Hepatocyte (in vitro differentiated cells): ENCODE measurements at regions not wholly inside any gene's neighbourhood (a gene's known extent, or its start where the extent isn't known, plus 50 kb on each side); places are given as distances from the start of the nearest gene placed in this dataset.

Experiments used
- DNase-seq: peaks from one replicate; pipeline ENCODE4 v3.0.0-alpha.2; 2016; ENCODE audit warnings: low spot score
- H2AFZ ChIP-seq: fragments of 200-600 bp; sonication (generic); 2 replicates; pipeline ENCODE4 v1.6.0; 2016; ENCODE audit warnings: antibody characterized with exemption, mild to moderate bottlenecking
- H3K27ac ChIP-seq: fragments of 200-600 bp; sonication (generic); 2 replicates; pipeline ENCODE4 v1.5.1; 2016; ENCODE audit warnings: mild to moderate bottlenecking
- H3K27me3 ChIP-seq: fragments of 200-600 bp; sonication (generic); 2 replicates; pipeline ENCODE4 v1.6.1; 2016
- H3K36me3 ChIP-seq: fragments of 200-600 bp; sonication (generic); replicated peaks from 2 replicates; pipeline ENCODE4 v1.5.1; 2016; ENCODE audit warnings: low read depth; ENCODE audit not compliant: insufficient read depth
- H3K4me1 ChIP-seq: fragments of 200-600 bp; sonication (generic); 2 replicates; pipeline ENCODE4 v1.5.1; 2016; ENCODE audit warnings: mild to moderate bottlenecking, moderate library complexity; ENCODE audit not compliant: insufficient read depth
- H3K4me2 ChIP-seq: fragments of 200-600 bp; sonication (generic); 2 replicates; pipeline ENCODE4 v1.6.0; 2016
- H3K4me3 ChIP-seq: fragments of 200-600 bp; sonication (generic); 2 replicates; pipeline ENCODE4 v1.5.1; 2016; ENCODE audit warnings: mild to moderate bottlenecking
- H3K79me2 ChIP-seq: fragments of 200-600 bp; sonication (generic); 2 replicates; pipeline ENCODE4 v1.6.0; 2017; ENCODE audit warnings: mild to moderate bottlenecking
- H3K9me2 ChIP-seq: fragments of 200-600 bp; sonication (generic); replicated peaks from 2 replicates; pipeline ENCODE4 v1.6.0; 2017; ENCODE audit warnings: mild to moderate bottlenecking; ENCODE audit not compliant: insufficient read depth
- H3K9me3 ChIP-seq: fragments of 200-600 bp; sonication (generic); 2 replicates; pipeline ENCODE4 v1.5.1; 2016; ENCODE audit warnings: low read depth, mild to moderate bottlenecking
- H4K20me1 ChIP-seq: fragments of 200-600 bp; sonication (generic); 2 replicates; pipeline ENCODE4 v1.6.0; 2016; ENCODE audit warnings: mild to moderate bottlenecking; ENCODE audit not compliant: insufficient read depth, poor library complexity, severe bottlenecking
- CTCF ChIP-seq: fragments of 200-600 bp; sonication (generic); IDR thresholded peaks from 2 replicates; pipeline ENCODE4 v1.5.1; 2016; ENCODE audit warnings: antibody characterized with exemption, mild to moderate bottlenecking; ENCODE audit not compliant: poor library complexity
- EZH2 ChIP-seq: fragments of 200-600 bp; sonication (generic); IDR thresholded peaks from 2 replicates; pipeline ENCODE4 v1.6.1; 2016; ENCODE audit warnings: antibody characterized with exemption, mild to moderate bottlenecking, borderline replicate concordance
- EZH2phosphoT487 ChIP-seq: fragments of 200-600 bp; sonication (generic); IDR thresholded peaks from one replicate; pipeline ENCODE4 v1.6.1; 2018; ENCODE audit warnings: antibody characterized with exemption, mild to moderate bottlenecking, low read depth, moderate library complexity; ENCODE audit not compliant: unreplicated experiment, severe bottlenecking
- WGBS: methylation state at CpG from one replicate; pipeline ENCODE4 v1.1.6; 2016; ENCODE audit warnings: low lambda C conversion rate; ENCODE audit errors: missing lambda C conversion rate; 5-methylcytosine and 5-hydroxymethylcytosine counted together

DNA sequence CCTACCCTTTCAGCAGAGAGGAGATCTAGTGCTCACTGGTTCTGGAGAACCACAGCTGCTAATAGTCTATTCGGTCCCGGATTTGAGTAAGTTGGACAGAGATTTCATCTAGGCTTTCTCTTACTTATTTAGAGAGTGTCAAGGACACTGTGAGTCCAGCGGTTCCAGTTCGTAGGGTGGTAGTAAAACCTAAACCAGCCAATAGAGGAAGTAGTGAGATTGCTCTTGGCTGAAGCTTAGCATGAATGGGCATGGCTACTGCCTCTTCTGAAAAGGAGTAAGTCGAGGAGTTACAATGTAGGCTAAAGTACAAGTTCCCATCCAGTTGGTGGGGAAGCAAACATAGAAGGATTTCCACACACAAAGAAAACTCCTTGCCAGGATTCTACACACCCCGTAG is 109.6 kb upstream of the MOCS2 start:
- DNase-seq, result no peak
- H3K9me2 ChIP-seq, result no peaks in the 10 kb centered on the region
- 90% methylated on average over 6 of the region's 6 CpGs for WGBS
- no peaks in the 10 kb centered on the region for H3K79me2 ChIP-seq
- no peak overlapping the region for H3K4me2 ChIP-seq
- H2AFZ ChIP-seq, result no peak overlapping the region
- H3K4me1 ChIP-seq, result no peaks in the 10 kb centered on the region
- TF ChIP-seq CTCF (no peak), EZH2 (no peak), EZH2phosphoT487 (no peak)
- no peak overlapping the region for H3K27ac ChIP-seq
- no peaks in the 10 kb centered on the region for H3K27me3 ChIP-seq
- H3K9me3 ChIP-seq, result no peaks in the 10 kb centered on the region
- H3K36me3 ChIP-seq, result no peaks in the 10 kb centered on the region
- H4K20me1 ChIP-seq, result no peaks in the 10 kb centered on the region
- no peak overlapping the region for H3K4me3 ChIP-seq

DNA sequence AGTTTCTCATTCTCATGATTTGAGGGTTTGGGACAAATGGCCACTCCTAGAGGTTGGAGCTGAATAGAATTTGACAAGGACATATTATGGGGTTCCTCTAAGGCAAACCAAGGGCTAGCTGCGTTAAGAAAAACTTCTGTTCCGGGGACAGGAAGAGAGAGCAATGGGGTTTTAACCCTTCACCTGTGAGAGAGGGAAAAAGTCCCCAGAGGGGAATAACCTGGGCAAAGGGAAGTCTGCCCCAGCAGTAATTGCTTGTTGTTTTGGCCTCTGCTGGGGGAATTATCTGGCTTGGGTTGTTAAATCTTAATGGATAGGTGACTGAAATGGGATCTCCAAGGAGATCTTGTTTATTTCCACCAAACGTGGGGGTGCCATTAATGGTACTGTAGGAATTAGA is 110.1 kb upstream of the MOCS2 start:
- Histone ChIP-seq H3K4me1 (no peaks in the 10 kb centered on the region), H2AFZ (no peak overlapping the region), H3K9me2 (no peaks in the 10 kb centered on the region), H3K27me3 (no peaks in the 10 kb centered on the region), H3K4me3 (no peak overlapping the region), H4K20me1 (no peaks in the 10 kb centered on the region), H3K79me2 (no peaks in the 10 kb centered on the region), H3K36me3 (no peaks in the 10 kb centered on the region), H3K27ac (no peak overlapping the region), H3K9me3 (no peaks in the 10 kb centered on the region), H3K4me2 (no peak overlapping the region)
- no peak for DNase-seq
- 74% methylated on average over 3 of the region's 3 CpGs for WGBS
- no peak for TF ChIP-seq EZH2phosphoT487
- no peak for TF ChIP-seq EZH2
- no peak for TF ChIP-seq CTCF

DNA sequence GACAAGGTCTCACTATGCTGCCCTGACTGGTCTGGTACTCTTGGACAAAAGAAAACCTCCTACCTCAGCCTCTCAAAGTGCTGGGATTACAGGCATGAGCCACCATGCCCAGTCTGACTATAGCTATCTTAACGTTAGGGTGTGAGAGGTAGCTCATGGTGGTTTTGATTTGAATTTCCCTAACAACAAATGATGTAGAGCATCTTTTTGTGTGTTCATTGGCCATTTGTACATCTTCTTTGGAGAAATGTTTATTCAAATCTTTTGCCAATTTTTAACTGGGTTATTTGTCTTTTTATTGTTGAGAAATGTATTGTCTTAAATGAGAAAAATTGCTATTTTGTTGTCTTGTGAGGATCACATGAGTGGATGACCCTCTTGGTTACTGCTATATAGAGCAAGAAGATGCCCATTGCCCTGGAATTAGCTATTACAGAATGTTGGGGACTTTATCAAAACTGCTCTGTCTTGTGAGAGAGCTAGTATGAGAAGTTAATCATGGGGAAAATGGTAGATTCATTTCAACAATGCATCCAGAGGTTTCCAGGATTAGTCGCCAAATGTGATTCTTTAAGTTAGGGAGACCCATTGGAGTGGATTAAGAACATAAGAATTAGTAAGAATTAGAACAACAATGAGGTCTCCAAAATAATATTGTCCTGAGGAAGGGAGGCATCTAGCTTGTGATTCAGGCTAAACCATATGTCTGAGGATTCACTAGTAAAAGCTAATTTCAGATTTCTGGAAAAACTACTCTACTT is 124.3 kb upstream of the MOCS2 start:
- Histone ChIP-seq H3K36me3 (no peaks in the 10 kb centered on the region), H3K9me3 (no peaks in the 10 kb centered on the region), H3K4me1 (no peaks in the 10 kb centered on the region), H3K4me3 (no peak overlapping the region), H3K27ac (no peak overlapping the region), H2AFZ (no peak overlapping the region), H3K9me2 (no peaks in the 10 kb centered on the region), H3K79me2 (no peaks in the 10 kb centered on the region), H3K4me2 (no peak overlapping the region), H3K27me3 (no peaks in the 10 kb centered on the region), H4K20me1 (no peaks in the 10 kb centered on the region)
- no peak for TF ChIP-seq CTCF
- no peak for TF ChIP-seq EZH2
- TF ChIP-seq EZH2phosphoT487, result no peak
- DNase-seq, result no peak
- 94% methylated on average over 2 of the region's 2 CpGs for WGBS
